Keratinocyte (primary cell): ENCODE measurements at regions not wholly inside any gene's neighbourhood (a gene's known extent, or its start where the extent isn't known, plus 50 kb on each side); places are given as distances from the start of the nearest gene placed in this dataset.

Experiments
- DNase-seq: peaks from one replicate; pipeline ENCODE4 v3.0.0-alpha.2; 2011; ENCODE audit warnings: low read depth, missing footprints, low spot score
- FAIRE-seq: peaks from 2 replicates; lab custom pipeline; 2011; peaks lifted over from hg19 to GRCh38; lab: Jason Lieb, UNC
- H2AFZ ChIP-seq: 2 replicates; pipeline ENCODE4 v1.6.0; 2012; ENCODE audit warnings: low read length, control low read depth, inconsistent platforms; ENCODE audit not compliant: control insufficient read depth
- H3K27ac ChIP-seq: 2 replicates; pipeline ENCODE4 v1.5.1; 2011; ENCODE audit warnings: low read length; ENCODE audit not compliant: control insufficient read depth, insufficient read depth
- H3K27me3 ChIP-seq: 3 replicates; pipeline ENCODE4 v1.6.0; 2011; ENCODE audit warnings: low read length; ENCODE audit not compliant: control insufficient read depth, insufficient read depth; ENCODE audit errors: extremely low read depth
- H3K36me3 ChIP-seq, 2 experiments: 2 replicates in 1 of 2; 3 replicates in 1 of 2; pipeline ENCODE4 v1.5.1; 2011; ENCODE audit warnings: low read length in 2 of 2, mild to moderate bottlenecking in 1 of 2; ENCODE audit not compliant: control insufficient read depth in 2 of 2, insufficient read depth in 2 of 2; ENCODE audit errors: extremely low read depth in 1 of 2
- H3K4me1 ChIP-seq: 3 replicates; pipeline ENCODE4 v1.5.1; 2011; ENCODE audit warnings: low read length; ENCODE audit not compliant: control insufficient read depth, insufficient read depth; ENCODE audit errors: extremely low read depth
- H3K4me2 ChIP-seq: 3 replicates; pipeline ENCODE4 v1.6.0; 2011; ENCODE audit warnings: low read depth, low read length; ENCODE audit not compliant: control insufficient read depth, insufficient read depth; ENCODE audit errors: extremely low read depth
- H3K4me3 ChIP-seq, 3 experiments: fragments of 200-600 bp in 1 of 3; sonication (generic) in 1 of 3; 2 replicates in 2 of 3; 3 replicates in 1 of 3; pipeline ENCODE4 v1.5.1; 2011 to 2016; ENCODE audit warnings: low read length in 3 of 3, mild to moderate bottlenecking in 3 of 3, control low read depth in 2 of 3, inconsistent platforms in 1 of 3, low read depth in 1 of 3, mixed read lengths in 1 of 3, mixed run types in 1 of 3, moderate library complexity in 1 of 3; ENCODE audit not compliant: control insufficient read depth in 2 of 3, insufficient read depth in 2 of 3; ENCODE audit errors: extremely low read depth in 1 of 3
- H3K79me2 ChIP-seq: 2 replicates; pipeline ENCODE4 v1.6.0; 2012; ENCODE audit warnings: low read length; ENCODE audit not compliant: control insufficient read depth, insufficient read depth
- H3K9ac ChIP-seq: 3 replicates; pipeline ENCODE4 v1.6.0; 2011; ENCODE audit warnings: low read length; ENCODE audit not compliant: control insufficient read depth, insufficient read depth; ENCODE audit errors: extremely low read depth
- H3K9me1 ChIP-seq: 3 replicates; pipeline ENCODE4 v1.6.0; 2011; ENCODE audit warnings: low read length; ENCODE audit not compliant: control insufficient read depth, insufficient read depth; ENCODE audit errors: extremely low read depth
- H3K9me3 ChIP-seq: 2 replicates; pipeline ENCODE4 v1.5.1; 2012; ENCODE audit warnings: low read depth, low read length; ENCODE audit not compliant: control insufficient read depth
- H4K20me1 ChIP-seq: 3 replicates; pipeline ENCODE4 v1.6.0; 2011; ENCODE audit warnings: low read length; ENCODE audit not compliant: control insufficient read depth, insufficient read depth; ENCODE audit errors: extremely low read depth
- EZH2 ChIP-seq: IDR thresholded peaks from one replicate; pipeline ENCODE4 v1.6.1; 2012; ENCODE audit warnings: inconsistent platforms, mild to moderate bottlenecking, low read length, moderate library complexity
- dilution Hi-C: fragments of 300-500 bp; cut with MboI; formaldehyde crosslinking; loops from one replicate; pipeline ENCODE4 v1.7.0; 2020; ENCODE audit warnings: low sequenced_read_pairs; ENCODE audit not compliant: extremely low pct_ligation_motif_present
- TF ChIP-seq, protein P1 (sequence below), 3 experiments: IDR thresholded peaks in 1 of 3; conservative IDR thresholded peaks in 1 of 3; optimal IDR thresholded peaks in 1 of 3; 2 replicates in 2 of 3; 3 replicates in 1 of 3; pipeline versions ENCODE3 to v1.5.1; 2011; ENCODE audit warnings: low read length in 3 of 3, mild to moderate bottlenecking in 3 of 3, moderate library complexity in 2 of 3, control low read depth in 1 of 3, inconsistent platforms in 1 of 3; ENCODE audit not compliant: insufficient read depth in 2 of 3; ENCODE audit errors: extremely low read depth in 1 of 3

DNA sequence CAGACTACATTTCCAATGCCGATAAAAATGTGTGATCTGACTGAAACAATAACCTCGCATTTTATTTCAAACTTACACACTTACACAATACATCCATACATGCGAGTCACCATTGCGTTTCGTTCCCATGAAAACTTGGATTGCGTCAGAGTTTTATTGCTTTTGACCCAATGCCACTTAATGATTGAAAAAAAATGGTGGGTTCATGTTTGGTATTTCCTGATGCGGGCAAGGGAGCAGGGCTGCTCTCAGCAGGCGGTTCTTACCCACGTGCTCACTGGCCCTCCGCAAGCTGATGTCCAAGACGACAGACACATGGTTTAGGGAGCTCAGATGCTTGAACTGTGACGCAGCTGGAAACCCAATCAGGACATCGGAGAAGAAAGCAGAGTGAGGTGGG lies 281.0 kb upstream of the SULF2 start:
- DNase-seq = no peak
- no peak overlapping the region for H3K4me2 ChIP-seq

DNA sequence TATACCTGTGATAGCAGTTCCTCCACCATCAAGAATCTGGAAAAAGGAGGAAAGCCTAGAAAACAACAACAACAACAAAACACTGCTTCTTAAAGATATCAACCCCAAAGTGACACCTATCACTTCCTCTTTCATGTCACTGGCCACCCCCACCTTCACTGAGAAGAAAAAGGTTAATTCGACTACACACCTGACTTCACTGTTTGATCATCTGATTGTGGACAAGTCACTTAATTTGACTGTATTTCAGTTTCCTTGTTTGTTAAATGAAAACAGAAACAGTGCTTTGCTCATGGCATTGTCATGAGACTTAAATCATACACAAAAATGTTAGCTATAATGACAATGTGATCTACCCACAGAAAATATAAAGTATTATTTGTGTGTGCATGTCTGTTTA lies 280.6 kb upstream of the SULF2 start:
- Histone ChIP-seq H3K4me2 (no peak overlapping the region), H3K79me2 (no peaks in the 10 kb centered on the region), H3K4me1 (no peaks in the 10 kb centered on the region), H3K9me3 (no peaks in the 10 kb centered on the region), H3K9me1 (no peaks in the 10 kb centered on the region), H3K27me3 (no peaks in the 10 kb centered on the region), H2AFZ (no peak overlapping the region), H3K9ac (no peak overlapping the region), H3K36me3 (no peaks in the 10 kb centered on the region), H4K20me1 (no peaks in the 10 kb centered on the region), H3K27ac (no peak overlapping the region), H3K4me3 (no peak overlapping the region)
- DNase-seq (no peak), FAIRE-seq (no peak)
- dilution Hi-C loops = no loop called here
- no peak for TF ChIP-seq EZH2
- TF ChIP-seq, protein P1, sequence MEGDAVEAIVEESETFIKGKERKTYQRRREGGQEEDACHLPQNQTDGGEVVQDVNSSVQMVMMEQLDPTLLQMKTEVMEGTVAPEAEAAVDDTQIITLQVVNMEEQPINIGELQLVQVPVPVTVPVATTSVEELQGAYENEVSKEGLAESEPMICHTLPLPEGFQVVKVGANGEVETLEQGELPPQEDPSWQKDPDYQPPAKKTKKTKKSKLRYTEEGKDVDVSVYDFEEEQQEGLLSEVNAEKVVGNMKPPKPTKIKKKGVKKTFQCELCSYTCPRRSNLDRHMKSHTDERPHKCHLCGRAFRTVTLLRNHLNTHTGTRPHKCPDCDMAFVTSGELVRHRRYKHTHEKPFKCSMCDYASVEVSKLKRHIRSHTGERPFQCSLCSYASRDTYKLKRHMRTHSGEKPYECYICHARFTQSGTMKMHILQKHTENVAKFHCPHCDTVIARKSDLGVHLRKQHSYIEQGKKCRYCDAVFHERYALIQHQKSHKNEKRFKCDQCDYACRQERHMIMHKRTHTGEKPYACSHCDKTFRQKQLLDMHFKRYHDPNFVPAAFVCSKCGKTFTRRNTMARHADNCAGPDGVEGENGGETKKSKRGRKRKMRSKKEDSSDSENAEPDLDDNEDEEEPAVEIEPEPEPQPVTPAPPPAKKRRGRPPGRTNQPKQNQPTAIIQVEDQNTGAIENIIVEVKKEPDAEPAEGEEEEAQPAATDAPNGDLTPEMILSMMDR (optimal IDR thresholded peaks at IDR 0.05 in 1 of 3, IDR thresholded peaks at IDR 0.05 in 1 of 3, conservative IDR thresholded peaks at IDR 0.05 in 1 of 3; ENCODE audit: extremely low read depth in 1 of 3, insufficient read depth in 2 of 3, low read length in 3 of 3) = no peak

More for the DNA sequence above, 281.0 kb upstream of the SULF2 start:
- no peak overlapping the region for H3K27ac ChIP-seq
- no peaks in the 10 kb centered on the region for H4K20me1 ChIP-seq
- no peak overlapping the region for H2AFZ ChIP-seq
- H3K4me3 ChIP-seq = no peak overlapping the region
- H3K79me2 ChIP-seq = no peaks in the 10 kb centered on the region
- TF ChIP-seq EZH2 = no peak
- TF ChIP-seq, protein P1 (optimal IDR thresholded peaks at IDR 0.05 in 1 of 3, IDR thresholded peaks at IDR 0.05 in 1 of 3, conservative IDR thresholded peaks at IDR 0.05 in 1 of 3; ENCODE audit: extremely low read depth in 1 of 3, insufficient read depth in 2 of 3, low read length in 3 of 3) = no peak
- H3K36me3 ChIP-seq = no peaks in the 10 kb centered on the region
- H3K9ac ChIP-seq = no peak overlapping the region
- dilution Hi-C loops = no loop called here
- no peaks in the 10 kb centered on the region for H3K27me3 ChIP-seq
- no peaks in the 10 kb centered on the region for H3K9me1 ChIP-seq
- H3K4me1 ChIP-seq = no peaks in the 10 kb centered on the region
- H3K9me3 ChIP-seq = no peaks in the 10 kb centered on the region
- no peak for FAIRE-seq
